Astrocyte (in vitro differentiated cells and primary cell): ENCODE measurements at regions not wholly inside any gene's neighbourhood (a gene's known extent, or its start where the extent isn't known, plus 50 kb on each side); places are given as distances from the start of the nearest gene placed in this dataset.

ENCODE experiments used
- DNase-seq: peaks from one replicate; pipeline ENCODE4 v3.0.0-alpha.2; 2010; ENCODE audit warnings: low read depth
- FAIRE-seq: peaks from 2 replicates; lab custom pipeline; 2011; peaks lifted over from hg19 to GRCh38; lab: Jason Lieb, UNC
- H2AFZ ChIP-seq: 2 replicates; pipeline ENCODE4 v1.6.0; 2012; ENCODE audit warnings: low read depth, low read length, inconsistent platforms
- H3K27ac ChIP-seq: 2 replicates; pipeline ENCODE4 v1.5.1; 2011; ENCODE audit warnings: low read depth, low read length, inconsistent platforms
- H3K27me3 ChIP-seq: 2 replicates; pipeline ENCODE4 v1.6.0; 2011; ENCODE audit warnings: low read length, inconsistent platforms; ENCODE audit not compliant: insufficient read depth
- H3K36me3 ChIP-seq: 2 replicates; pipeline ENCODE4 v1.5.1; 2011; ENCODE audit warnings: low read length, inconsistent platforms; ENCODE audit not compliant: insufficient read depth
- H3K4me1 ChIP-seq: 2 replicates; pipeline ENCODE4 v1.5.1; 2011; ENCODE audit warnings: low read length, inconsistent platforms; ENCODE audit not compliant: insufficient read depth
- H3K4me2 ChIP-seq: 2 replicates; pipeline ENCODE4 v1.6.0; 2012; ENCODE audit warnings: low read length, inconsistent platforms
- H3K4me3 ChIP-seq: 2 replicates; pipeline ENCODE4 v1.5.1; 2011; ENCODE audit warnings: low read depth, mild to moderate bottlenecking, low read length, inconsistent platforms; ENCODE audit not compliant: insufficient read depth
- H3K79me2 ChIP-seq: 2 replicates; pipeline ENCODE4 v1.6.0; 2012; ENCODE audit warnings: mild to moderate bottlenecking, low read length, inconsistent platforms; ENCODE audit not compliant: insufficient read depth
- H3K9ac ChIP-seq: 2 replicates; pipeline ENCODE4 v1.6.0; 2012; ENCODE audit warnings: mild to moderate bottlenecking, low read length, inconsistent platforms
- H3K9me3 ChIP-seq: 2 replicates; pipeline ENCODE4 v1.5.1; 2012; ENCODE audit warnings: low read depth, mild to moderate bottlenecking, low read length, inconsistent platforms; ENCODE audit not compliant: insufficient read depth
- H4K20me1 ChIP-seq: 2 replicates; pipeline ENCODE4 v1.6.0; 2012; ENCODE audit warnings: low read length, inconsistent platforms; ENCODE audit not compliant: insufficient read depth
- H3K27ac Mint-ChIP-seq: one replicate; pipeline ENCODE4 v1.8.0; 2021; ENCODE audit warnings: mild to moderate bottlenecking, mixed read lengths; ENCODE audit not compliant: unreplicated experiment
- H3K27me3 Mint-ChIP-seq: one replicate; pipeline ENCODE4 v1.8.0; 2021; ENCODE audit warnings: low read depth, mixed read lengths; ENCODE audit not compliant: unreplicated experiment
- H3K36me3 Mint-ChIP-seq: one replicate; pipeline ENCODE4 v1.8.0; 2021; ENCODE audit warnings: low read depth, mixed read lengths; ENCODE audit not compliant: unreplicated experiment
- H3K4me1 Mint-ChIP-seq: one replicate; pipeline ENCODE4 v1.8.0; 2021; ENCODE audit warnings: low read depth, mixed read lengths; ENCODE audit not compliant: unreplicated experiment
- H3K4me3 Mint-ChIP-seq: one replicate; pipeline ENCODE4 v1.8.0; 2021; ENCODE audit warnings: mild to moderate bottlenecking, moderate library complexity, mixed read lengths; ENCODE audit not compliant: unreplicated experiment
- H3K9me3 Mint-ChIP-seq: one replicate; pipeline ENCODE4 v1.8.0; 2021; ENCODE audit warnings: mild to moderate bottlenecking, mixed read lengths; ENCODE audit not compliant: unreplicated experiment
- CTCF ChIP-seq: IDR thresholded peaks from 2 replicates; pipeline ENCODE4 v1.5.1; 2011; ENCODE audit warnings: low read depth, mild to moderate bottlenecking, inconsistent platforms, low read length, moderate library complexity; ENCODE audit not compliant: insufficient read depth
- EZH2 ChIP-seq: IDR thresholded peaks from 2 replicates; pipeline ENCODE4 v1.6.1; 2012; ENCODE audit warnings: mild to moderate bottlenecking, low read length, inconsistent platforms; ENCODE audit not compliant: insufficient read depth

- Histone ChIP-seq H2AFZ (no peak overlapping the region), H3K9me3 (no peaks in the 10 kb centered on the region), H3K27ac (no peak overlapping the region), H3K9ac (no peak overlapping the region), H3K4me3 (no peak overlapping the region), H3K79me2 (no peaks in the 10 kb centered on the region), H3K4me1 (no peaks in the 10 kb centered on the region), H3K36me3 (no peaks in the 10 kb centered on the region), H3K27me3 (no peaks in the 10 kb centered on the region), H4K20me1 (no peaks in the 10 kb centered on the region), H3K4me2 (no peak overlapping the region)
- FAIRE-seq (no peak), DNase-seq (peak; percentile 11)
- Mint-ChIP-seq H3K36me3 (no peaks in the 10 kb centered on the region), H3K4me1 (no peaks in the 10 kb centered on the region), H3K9me3 (peaks cover 2% of the 10 kb centered on the region), H3K27me3 (no peaks in the 10 kb centered on the region), H3K27ac (no peak overlapping the region), H3K4me3 (no peak overlapping the region)
- TF ChIP-seq CTCF, result no peak
- no peak for TF ChIP-seq EZH2
Observed at GRCh38 chr7:12456506-12456905, 52.8 kb upstream of the VWDE start.

GRCh38 chr7:12458520-12459131 is 55.0 kb upstream of the VWDE start:
- no peaks in the 10 kb centered on the region for H3K36me3 Mint-ChIP-seq
- H4K20me1 ChIP-seq, result no peaks in the 10 kb centered on the region
- FAIRE-seq (no peak), DNase-seq (peak; percentile 4)
- no peaks in the 10 kb centered on the region for H3K4me1 Mint-ChIP-seq
- H3K79me2 ChIP-seq, result no peaks in the 10 kb centered on the region
- H3K27ac Mint-ChIP-seq, result no peak overlapping the region
- peak; percentile 82 for TF ChIP-seq CTCF
- no peak for TF ChIP-seq EZH2
- H3K36me3 ChIP-seq, result no peaks in the 10 kb centered on the region
- H3K27ac ChIP-seq, result no peak overlapping the region
- no peaks in the 10 kb centered on the region for H3K9me3 ChIP-seq
- no peaks in the 10 kb centered on the region for H3K4me1 ChIP-seq
- H3K4me2 ChIP-seq, result no peak overlapping the region
- H2AFZ ChIP-seq, result no peak overlapping the region
- H3K27me3 Mint-ChIP-seq, result no peaks in the 10 kb centered on the region
- no peaks in the 10 kb centered on the region for H3K9me3 Mint-ChIP-seq
- H3K4me3 ChIP-seq, result no peak overlapping the region
- H3K27me3 ChIP-seq, result no peaks in the 10 kb centered on the region
- H3K4me3 Mint-ChIP-seq, result no peak overlapping the region
- H3K9ac ChIP-seq, result no peak overlapping the region

- Histone ChIP-seq H3K4me1 (no peaks in the 10 kb centered on the region), H4K20me1 (no peaks in the 10 kb centered on the region), H3K4me2 (no peak overlapping the region), H3K27ac (no peak overlapping the region), H3K27me3 (no peaks in the 10 kb centered on the region), H2AFZ (no peak overlapping the region), H3K9me3 (no peaks in the 10 kb centered on the region), H3K9ac (no peak overlapping the region), H3K4me3 (no peak overlapping the region), H3K79me2 (no peaks in the 10 kb centered on the region), H3K36me3 (no peaks in the 10 kb centered on the region)
- FAIRE-seq (no peak), DNase-seq (no peak)
- no peak overlapping the region for H3K4me3 Mint-ChIP-seq
- no peaks in the 10 kb centered on the region for H3K4me1 Mint-ChIP-seq
- no peaks in the 10 kb centered on the region for H3K36me3 Mint-ChIP-seq
- no peaks in the 10 kb centered on the region for H3K9me3 Mint-ChIP-seq
- no peaks in the 10 kb centered on the region for H3K27me3 Mint-ChIP-seq
- no peak overlapping the region for H3K27ac Mint-ChIP-seq
- TF ChIP-seq CTCF (no peak), EZH2 (no peak)
Observed at GRCh38 chr7:12467837-12468236, 64.2 kb upstream of the VWDE start.
